ENCODE measurements at regions not wholly inside any gene's neighbourhood (a gene's known extent, or its start where the extent isn't known, plus 50 kb on each side); places are given as distances from the start of the nearest gene placed in this dataset.

DNA sequence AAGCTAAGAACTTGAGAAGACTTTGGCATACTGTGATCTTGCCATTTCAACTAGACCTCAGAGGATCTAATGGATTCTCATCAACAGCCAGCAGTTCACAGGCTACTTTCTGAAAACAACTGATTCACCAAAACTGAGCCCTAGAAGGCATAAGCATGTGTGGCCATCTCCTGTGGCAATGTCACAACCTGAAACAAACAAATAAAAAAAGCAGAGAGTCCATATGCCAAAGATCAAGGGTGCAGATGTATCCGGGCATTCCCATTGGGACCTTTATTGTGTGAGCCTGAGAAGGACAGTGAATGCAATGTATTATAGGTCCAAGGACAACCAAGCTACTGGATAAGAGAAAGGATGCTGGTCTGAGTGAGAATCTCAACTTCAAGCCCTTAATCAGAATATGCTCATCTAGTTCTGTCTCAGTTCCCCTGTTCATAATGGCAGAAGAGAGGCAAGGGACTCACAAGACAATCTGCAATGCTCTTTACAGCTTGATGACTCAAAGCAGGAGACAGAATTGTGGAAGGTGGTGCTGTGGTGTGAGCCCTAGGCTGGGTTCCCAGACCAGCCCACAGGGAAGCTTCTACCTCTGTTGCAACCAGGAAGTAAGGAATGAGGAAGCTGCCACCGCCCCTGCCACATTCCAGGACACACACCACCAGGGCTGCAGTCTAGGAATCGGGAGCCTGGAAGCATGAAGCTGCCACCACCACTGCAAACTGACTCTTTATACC lies 133.7 kb downstream of the RAP2A start:
- Mint-ChIP-seq H3K4me1 (ENCODE audit: low read depth) (no peaks in the 10 kb centered on the region), H3K4me3 (ENCODE audit: low read depth) (no peak overlapping the region), H3K9me3 (no peaks in the 10 kb centered on the region), H3K36me3 (ENCODE audit: low read depth) (no peaks in the 10 kb centered on the region), H3K27me3 (ENCODE audit: low read depth) (peaks cover 5% of the 10 kb centered on the region), H3K27ac (no peak overlapping the region)
- intact Hi-C loops (cut with micrococcal nuclease) = no loop called here
- no peak for DNase-seq (ENCODE audit: low spot score)

DNA sequence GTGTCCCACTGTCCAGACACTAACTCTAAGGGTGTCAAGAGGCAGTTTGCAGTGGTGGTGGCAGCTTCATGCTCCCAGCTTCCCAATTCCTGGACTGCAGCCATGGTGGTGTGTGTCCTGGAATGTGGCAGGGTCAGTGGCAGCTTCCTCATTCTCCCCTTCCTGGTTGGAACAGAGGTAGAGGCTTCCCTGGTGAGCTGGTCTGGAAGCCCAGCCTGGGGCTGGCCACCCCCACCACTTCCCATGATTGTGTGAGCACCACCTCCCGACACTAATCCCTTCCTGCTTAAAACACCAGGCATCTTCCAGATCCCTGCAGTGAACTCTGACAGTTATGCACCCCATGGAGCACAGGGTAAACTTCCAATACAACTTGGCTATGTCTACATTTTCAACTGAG lies 134.9 kb downstream of the RAP2A start:
- intact Hi-C loops (cut with micrococcal nuclease) = no loop called here
- Mint-ChIP-seq H3K4me3 (ENCODE audit: low read depth) (no peak overlapping the region), H3K9me3 (no peaks in the 10 kb centered on the region), H3K36me3 (ENCODE audit: low read depth) (no peaks in the 10 kb centered on the region), H3K4me1 (ENCODE audit: low read depth) (no peaks in the 10 kb centered on the region), H3K27me3 (ENCODE audit: low read depth) (peaks cover 5% of the 10 kb centered on the region), H3K27ac (no peak overlapping the region)
- DNase-seq (ENCODE audit: low spot score) = no peak

DNA sequence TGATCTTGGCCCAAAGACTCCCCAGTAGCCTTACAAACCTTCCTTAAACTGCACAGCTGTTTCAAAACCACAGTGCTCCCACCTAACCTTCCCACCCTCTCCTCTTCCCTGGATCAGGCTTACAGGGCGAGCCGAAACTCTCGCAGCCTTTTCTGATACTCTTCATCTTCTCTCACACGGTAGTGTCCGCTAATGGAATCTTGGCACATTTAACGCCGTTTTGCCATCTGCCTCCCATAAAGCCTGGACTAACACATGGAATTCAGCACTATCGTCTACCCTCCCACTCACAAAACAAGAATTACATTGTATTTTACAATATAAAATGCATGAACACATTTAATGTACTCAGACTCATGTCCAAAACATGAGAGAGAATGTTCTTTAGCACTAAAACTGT lies 135.9 kb downstream of the RAP2A start:
- intact Hi-C loops (cut with micrococcal nuclease) = no loop called here
- no peak overlapping the region for H3K27ac Mint-ChIP-seq
- H3K27me3 Mint-ChIP-seq (ENCODE audit: low read depth) = peaks cover 4% of the 10 kb centered on the region
- no peak for DNase-seq (ENCODE audit: low spot score)
- no peak overlapping the region for H3K4me3 Mint-ChIP-seq (ENCODE audit: low read depth)
- H3K36me3 Mint-ChIP-seq (ENCODE audit: low read depth) = no peaks in the 10 kb centered on the region
- H3K4me1 Mint-ChIP-seq (ENCODE audit: low read depth) = no peaks in the 10 kb centered on the region
- H3K9me3 Mint-ChIP-seq = no peaks in the 10 kb centered on the region

DNA sequence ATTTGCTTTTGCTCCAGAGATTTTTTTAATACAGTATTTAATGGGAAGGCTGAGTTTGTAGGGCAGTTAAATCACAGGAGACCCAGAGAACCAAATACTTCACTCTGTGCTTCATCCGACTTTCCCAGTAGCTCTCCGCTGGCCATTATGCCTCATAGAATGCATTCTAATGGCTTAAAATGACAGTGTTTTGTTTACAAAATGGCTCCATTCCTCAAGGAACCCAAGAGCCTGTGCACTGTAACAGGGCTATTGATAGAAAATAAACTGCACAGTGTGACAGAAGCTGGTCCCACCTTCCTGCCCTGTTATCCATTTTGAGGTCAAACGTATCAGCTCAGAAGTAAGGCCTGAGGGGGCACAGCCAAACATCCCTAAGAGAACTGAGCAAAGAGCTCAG lies 136.5 kb downstream of the RAP2A start:
- DNase-seq (ENCODE audit: low spot score) = no peak
- Mint-ChIP-seq H3K4me1 (ENCODE audit: low read depth) (no peaks in the 10 kb centered on the region), H3K4me3 (ENCODE audit: low read depth) (no peak overlapping the region), H3K27me3 (ENCODE audit: low read depth) (peaks cover 7% of the 10 kb centered on the region), H3K36me3 (ENCODE audit: low read depth) (no peaks in the 10 kb centered on the region), H3K27ac (no peak overlapping the region), H3K9me3 (no peaks in the 10 kb centered on the region)
- intact Hi-C loops (cut with micrococcal nuclease) = no loop called here

DNA sequence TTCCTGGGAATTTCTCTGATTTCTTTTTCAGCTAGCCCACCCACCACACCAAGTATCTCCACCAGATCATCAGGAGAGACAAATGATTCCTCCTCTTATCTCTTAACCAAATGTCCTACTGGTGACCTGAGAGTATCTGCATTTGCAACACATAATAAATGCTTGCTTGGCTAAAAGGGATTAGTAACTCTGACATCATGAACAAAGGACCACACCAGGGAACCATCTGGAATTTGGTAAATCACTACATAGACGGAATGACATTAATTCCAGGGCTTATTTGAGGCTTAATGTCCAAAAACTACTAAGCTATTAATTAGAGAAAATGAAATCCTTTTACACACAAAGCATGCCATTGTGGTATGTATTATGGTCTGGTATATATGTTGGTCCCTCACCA lies 139.0 kb downstream of the RAP2A start:
- no peaks in the 10 kb centered on the region for H3K9me3 Mint-ChIP-seq
- H3K4me3 Mint-ChIP-seq (ENCODE audit: low read depth) = no peak overlapping the region
- H3K27me3 Mint-ChIP-seq (ENCODE audit: low read depth) = peaks cover 13% of the 10 kb centered on the region
- intact Hi-C loops (cut with micrococcal nuclease) = no loop called here
- H3K36me3 Mint-ChIP-seq (ENCODE audit: low read depth) = no peaks in the 10 kb centered on the region
- no peak for DNase-seq (ENCODE audit: low spot score)
- no peaks in the 10 kb centered on the region for H3K4me1 Mint-ChIP-seq (ENCODE audit: low read depth)
- H3K27ac Mint-ChIP-seq = no peak overlapping the region

DNA sequence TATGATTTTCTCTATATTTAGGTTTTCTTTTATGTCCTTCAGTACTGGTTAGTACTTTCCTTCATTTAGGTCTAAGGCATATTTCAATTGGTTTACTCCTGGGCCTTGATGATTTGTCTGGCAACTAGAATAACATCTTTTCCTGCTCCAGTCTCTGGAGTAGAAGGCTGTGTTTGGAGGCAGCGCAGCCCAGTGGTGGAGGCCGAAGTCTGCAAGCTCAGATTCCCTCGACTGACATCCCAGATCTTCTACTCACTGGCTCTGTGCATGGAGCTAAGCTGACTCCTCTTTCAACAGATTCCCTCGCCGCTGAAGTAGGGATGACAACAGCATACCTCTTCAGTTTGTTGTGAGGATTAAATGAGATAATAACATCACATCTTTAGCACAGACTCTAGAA lies 141.0 kb downstream of the RAP2A start:
- Mint-ChIP-seq H3K36me3 (ENCODE audit: low read depth) (no peaks in the 10 kb centered on the region), H3K9me3 (no peaks in the 10 kb centered on the region), H3K4me1 (ENCODE audit: low read depth) (no peaks in the 10 kb centered on the region), H3K27me3 (ENCODE audit: low read depth) (peaks cover 17% of the 10 kb centered on the region), H3K4me3 (ENCODE audit: low read depth) (no peak overlapping the region), H3K27ac (no peak overlapping the region)
- intact Hi-C loops (cut with micrococcal nuclease) = no loop called here
- DNase-seq (ENCODE audit: low spot score) = no peak

DNA sequence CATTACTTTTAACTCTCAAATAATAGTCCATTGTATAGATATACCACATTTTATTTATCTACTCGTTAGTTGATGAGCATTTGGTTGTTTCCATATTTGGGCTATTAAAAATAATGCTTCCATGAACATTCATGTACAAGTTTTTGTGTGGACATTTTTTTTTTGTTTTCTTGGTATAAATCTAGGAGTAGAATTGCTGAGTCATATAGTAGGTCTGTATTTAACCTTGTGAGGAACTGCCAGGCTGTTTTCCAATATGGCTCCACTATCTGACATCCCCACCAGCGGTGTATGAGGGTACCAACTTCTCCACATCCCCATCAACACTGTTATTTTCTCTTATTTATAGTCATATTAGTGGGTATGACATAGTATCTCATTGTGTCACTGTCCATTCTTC lies 143.1 kb downstream of the RAP2A start:
- intact Hi-C loops (cut with micrococcal nuclease) = no loop called here
- H3K4me3 Mint-ChIP-seq (ENCODE audit: low read depth) = no peak overlapping the region
- DNase-seq (ENCODE audit: low spot score) = no peak
- H3K9me3 Mint-ChIP-seq = no peaks in the 10 kb centered on the region
- H3K4me1 Mint-ChIP-seq (ENCODE audit: low read depth) = no peaks in the 10 kb centered on the region
- H3K36me3 Mint-ChIP-seq (ENCODE audit: low read depth) = no peaks in the 10 kb centered on the region
- no peak overlapping the region for H3K27ac Mint-ChIP-seq
- H3K27me3 Mint-ChIP-seq (ENCODE audit: low read depth) = peaks cover 17% of the 10 kb centered on the region

DNA sequence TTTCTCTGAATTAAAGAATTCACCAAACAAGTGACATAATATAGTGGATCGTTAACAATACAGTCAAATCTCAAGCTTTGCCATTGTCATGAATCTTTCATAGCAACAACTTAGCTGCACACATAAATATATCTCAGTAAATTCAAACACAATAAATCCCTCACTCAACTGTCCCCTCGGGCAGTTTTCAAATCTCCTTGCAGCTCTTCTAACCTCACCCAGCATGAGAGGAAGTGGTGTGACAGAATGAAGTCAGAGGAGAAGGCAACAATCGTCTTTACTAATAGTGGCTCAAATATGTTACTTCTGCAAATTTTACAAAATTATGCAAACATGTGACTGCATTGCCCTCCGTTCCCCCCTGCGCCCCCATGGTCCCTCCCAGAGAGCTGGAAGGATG lies 148.2 kb downstream of the RAP2A start:
- H3K4me3 Mint-ChIP-seq (ENCODE audit: low read depth) = no peak overlapping the region
- no peak for DNase-seq (ENCODE audit: low spot score)
- no peaks in the 10 kb centered on the region for H3K36me3 Mint-ChIP-seq (ENCODE audit: low read depth)
- peaks cover 9% of the 10 kb centered on the region for H3K27me3 Mint-ChIP-seq (ENCODE audit: low read depth)
- no peaks in the 10 kb centered on the region for H3K9me3 Mint-ChIP-seq
- H3K4me1 Mint-ChIP-seq (ENCODE audit: low read depth) = no peaks in the 10 kb centered on the region
- intact Hi-C loops (cut with micrococcal nuclease) = no loop called here
- H3K27ac Mint-ChIP-seq = no peak overlapping the region

DNA sequence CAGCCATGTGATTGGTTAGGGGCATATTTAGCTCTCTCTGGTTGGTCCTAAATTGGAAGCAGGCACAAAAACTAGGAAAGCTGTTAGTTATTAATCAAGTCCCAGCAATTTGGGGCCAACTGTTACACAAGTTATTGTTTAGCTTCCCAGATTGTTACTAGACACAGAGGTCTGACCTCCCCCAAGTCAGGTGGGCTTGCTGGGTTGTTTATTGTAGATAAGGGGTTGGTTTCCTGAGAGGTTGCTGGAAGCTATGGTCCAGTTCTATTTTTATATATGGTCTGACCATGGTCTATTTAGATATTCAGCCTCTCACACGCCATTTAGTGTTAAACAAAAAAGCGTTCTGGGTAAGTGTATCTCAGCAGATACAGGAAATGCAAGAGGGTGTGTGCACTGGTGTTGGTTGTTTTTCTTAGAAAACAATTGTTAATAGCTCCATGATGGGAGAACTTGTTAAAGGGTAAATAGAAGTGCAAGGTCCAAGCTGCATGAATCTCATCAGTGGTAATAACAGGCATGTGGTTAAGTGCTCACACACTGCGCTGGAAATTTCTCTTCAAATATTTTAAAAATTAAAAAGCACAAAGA lies 150.0 kb downstream of the RAP2A start:
- H3K27ac Mint-ChIP-seq = no peak overlapping the region
- H3K4me3 Mint-ChIP-seq (ENCODE audit: low read depth) = no peak overlapping the region
- no peaks in the 10 kb centered on the region for H3K9me3 Mint-ChIP-seq
- no peaks in the 10 kb centered on the region for H3K36me3 Mint-ChIP-seq (ENCODE audit: low read depth)
- intact Hi-C loops (cut with micrococcal nuclease) = no loop called here
- H3K27me3 Mint-ChIP-seq (ENCODE audit: low read depth) = no peaks in the 10 kb centered on the region
- no peaks in the 10 kb centered on the region for H3K4me1 Mint-ChIP-seq (ENCODE audit: low read depth)
- DNase-seq (ENCODE audit: low spot score) = no peak

DNA sequence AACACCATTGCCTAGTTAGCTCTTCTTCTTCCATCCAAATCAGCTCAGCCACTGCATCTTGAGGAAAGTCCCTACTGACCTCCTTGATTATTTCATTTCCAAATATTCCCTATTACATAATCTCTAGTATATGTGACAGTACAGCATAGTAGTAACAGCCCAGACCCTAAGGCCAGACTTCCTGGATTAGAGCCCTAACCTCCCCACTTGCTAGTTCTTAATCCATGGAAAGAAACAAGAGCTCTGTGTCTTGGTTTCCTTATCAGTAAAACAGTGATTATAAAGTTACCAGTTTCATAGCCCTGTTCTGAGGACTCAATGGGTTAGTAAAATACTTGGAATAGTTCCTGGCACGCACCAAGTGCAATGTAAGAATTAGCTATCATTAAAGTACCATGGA lies 153.0 kb downstream of the RAP2A start:
- H3K27ac Mint-ChIP-seq = no peak overlapping the region

DNA sequence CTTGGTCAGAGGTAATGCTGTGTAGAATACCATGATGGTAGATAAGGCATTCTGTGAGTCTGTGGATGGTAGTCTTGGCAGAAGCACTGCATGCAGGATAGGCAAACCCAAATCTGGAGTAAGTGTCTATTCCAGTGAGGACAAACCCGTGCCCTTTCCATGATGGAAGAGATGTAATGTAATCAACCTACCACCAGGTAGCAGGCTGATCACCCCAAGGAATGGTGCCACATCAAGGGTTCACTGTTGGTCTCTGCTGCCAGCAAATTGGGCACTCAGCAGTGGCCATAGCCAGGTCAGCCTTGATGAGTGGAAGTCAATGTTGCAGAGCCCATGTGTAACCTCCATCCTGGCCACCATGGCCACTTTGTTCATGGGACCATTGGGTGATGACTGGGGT lies 155.0 kb downstream of the RAP2A start:
- no peaks in the 10 kb centered on the region for H3K4me1 Mint-ChIP-seq (ENCODE audit: low read depth)
- DNase-seq (ENCODE audit: low spot score) = no peak
- no peaks in the 10 kb centered on the region for H3K9me3 Mint-ChIP-seq
- no peaks in the 10 kb centered on the region for H3K27me3 Mint-ChIP-seq (ENCODE audit: low read depth)
- intact Hi-C loops (cut with micrococcal nuclease) = no loop called here
- no peak overlapping the region for H3K4me3 Mint-ChIP-seq (ENCODE audit: low read depth)
- H3K27ac Mint-ChIP-seq = no peak overlapping the region
- H3K36me3 Mint-ChIP-seq (ENCODE audit: low read depth) = no peaks in the 10 kb centered on the region

More for the DNA sequence above, 153.0 kb downstream of the RAP2A start:
- DNase-seq (ENCODE audit: low spot score) = no peak
- H3K4me3 Mint-ChIP-seq (ENCODE audit: low read depth) = no peak overlapping the region
- no peaks in the 10 kb centered on the region for H3K4me1 Mint-ChIP-seq (ENCODE audit: low read depth)
- no peaks in the 10 kb centered on the region for H3K36me3 Mint-ChIP-seq (ENCODE audit: low read depth)
- H3K27me3 Mint-ChIP-seq (ENCODE audit: low read depth) = no peaks in the 10 kb centered on the region
- intact Hi-C loops (cut with micrococcal nuclease) = no loop called here
- H3K9me3 Mint-ChIP-seq = no peaks in the 10 kb centered on the region

DNA sequence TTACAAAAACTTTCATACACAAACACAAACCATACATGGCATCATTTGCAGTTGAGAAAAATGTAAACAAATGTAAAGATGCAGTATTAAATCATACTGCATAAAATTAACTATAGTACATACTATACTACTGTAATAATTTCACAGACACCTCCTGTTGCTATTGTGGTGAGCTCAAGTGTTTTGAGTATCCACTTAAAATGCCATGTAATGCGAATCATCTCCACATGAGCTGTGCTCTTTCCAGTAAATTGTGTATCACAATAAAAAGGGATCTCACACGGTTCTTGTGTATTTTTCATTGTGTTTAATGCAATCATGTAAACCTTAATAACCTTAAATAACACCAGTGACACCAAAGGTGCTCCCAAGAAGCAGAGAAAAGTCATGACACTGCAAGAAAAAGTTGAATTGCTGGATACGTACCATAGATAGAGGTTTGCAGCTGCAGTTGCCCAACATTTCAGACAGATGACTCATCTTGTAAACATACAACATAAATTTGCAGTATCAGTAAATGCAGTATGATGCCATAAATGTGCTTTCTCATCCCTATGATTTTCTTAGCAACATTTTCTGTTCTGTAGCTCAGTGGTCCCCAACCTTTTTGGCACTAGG lies 166.6 kb downstream of the RAP2A start:
- peaks cover 2% of the 10 kb centered on the region for H3K27me3 Mint-ChIP-seq (ENCODE audit: low read depth)
- no peak overlapping the region for H3K27ac Mint-ChIP-seq
- no peaks in the 10 kb centered on the region for H3K36me3 Mint-ChIP-seq (ENCODE audit: low read depth)
- DNase-seq (ENCODE audit: low spot score) = no peak
- no peaks in the 10 kb centered on the region for H3K9me3 Mint-ChIP-seq
- intact Hi-C loops (cut with micrococcal nuclease) = no loop called here
- H3K4me1 Mint-ChIP-seq (ENCODE audit: low read depth) = no peaks in the 10 kb centered on the region
- no peak overlapping the region for H3K4me3 Mint-ChIP-seq (ENCODE audit: low read depth)

DNA sequence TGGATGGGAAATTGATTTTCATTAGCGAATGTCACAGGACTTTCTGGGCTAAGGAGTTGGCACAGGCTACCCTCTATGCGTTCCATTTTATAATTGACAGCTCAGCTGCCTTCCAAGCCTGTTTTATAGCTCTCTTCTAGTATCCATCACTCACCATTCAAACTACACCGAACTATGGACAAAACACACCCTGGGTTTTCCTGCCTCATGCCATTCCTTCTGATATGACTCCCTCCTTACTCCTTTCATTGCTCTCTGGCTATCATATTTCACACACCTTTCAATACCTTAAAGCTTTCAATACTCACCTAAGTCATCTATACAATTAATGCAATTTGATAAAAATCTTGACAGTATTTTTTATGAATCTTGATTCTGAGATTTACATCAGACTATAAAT lies 181.3 kb downstream of the RAP2A start:
- Mint-ChIP-seq H3K27me3 (ENCODE audit: low read depth) (no peaks in the 10 kb centered on the region), H3K4me1 (ENCODE audit: low read depth) (no peaks in the 10 kb centered on the region), H3K36me3 (ENCODE audit: low read depth) (no peaks in the 10 kb centered on the region), H3K27ac (no peak overlapping the region), H3K4me3 (ENCODE audit: low read depth) (no peak overlapping the region), H3K9me3 (no peaks in the 10 kb centered on the region)
- no peak for DNase-seq (ENCODE audit: low spot score)
- intact Hi-C loops (cut with micrococcal nuclease) = no loop called here
